OCI-LY3 (cell line): ENCODE measurements at regions not wholly inside any gene's neighbourhood (a gene's known extent, or its start where the extent isn't known, plus 50 kb on each side); places are given as distances from the start of the nearest gene placed in this dataset.

Source experiments
- H2AFZ ChIP-seq: fragments of 200-600, 300-600 bp; shearing (Covaris generic); 2 replicates; pipeline ENCODE4 v1.6.0; 2014; ENCODE audit warnings: antibody characterized with exemption, low read depth, low read length
- H3K27ac ChIP-seq: fragments of 200-600, 300-600 bp; sonication (generic); 2 replicates; pipeline ENCODE4 v1.5.1; 2014; ENCODE audit warnings: mild to moderate bottlenecking, low read length, moderate library complexity, mixed read lengths
- H3K27me3 ChIP-seq: fragments of 200-600, 300-600 bp; sonication (generic); 2 replicates; pipeline ENCODE4 v1.6.1; 2014; ENCODE audit warnings: low read depth, low read length, mixed read lengths
- H3K36me3 ChIP-seq: fragments of 200-600, 300-600 bp; sonication (generic); replicated peaks from 2 replicates; pipeline ENCODE3; 2014; ENCODE audit warnings: low read depth, low read length, mixed read lengths
- H3K4me1 ChIP-seq: fragments of 300-600, 200-600 bp; sonication (generic); 2 replicates; pipeline ENCODE4 v1.6.1; 2014; ENCODE audit warnings: low read length, mixed read lengths
- H3K4me2 ChIP-seq: fragments of 200-600, 300-600 bp; sonication (generic); 2 replicates; pipeline ENCODE4 v1.6.1; 2014; ENCODE audit warnings: low read length, mixed read lengths
- H3K4me3 ChIP-seq: fragments of 300-600, 200-600 bp; sonication (generic); 2 replicates; pipeline ENCODE4 v1.5.1; 2014; ENCODE audit warnings: antibody characterized with exemption, mild to moderate bottlenecking, low read length, moderate library complexity
- H3K79me2 ChIP-seq: fragments of 300-600, 200-600 bp; shearing (Covaris generic); 2 replicates; pipeline ENCODE4 v1.6.1; 2014; ENCODE audit warnings: mild to moderate bottlenecking, low read length, mixed read lengths
- H3K9ac ChIP-seq: fragments of 300-600, 200-600 bp; shearing (Covaris generic); 2 replicates; pipeline ENCODE4 v1.6.0; 2014; ENCODE audit warnings: mild to moderate bottlenecking, low read length, moderate library complexity
- H3K9me3 ChIP-seq: fragments of 200-600, 300-600 bp; shearing (Covaris generic); 2 replicates; pipeline ENCODE4 v1.6.1; 2014; ENCODE audit warnings: low read length, mixed read lengths; ENCODE audit not compliant: insufficient read depth
- H4K20me1 ChIP-seq: fragments of 200-600, 300-600 bp; sonication (generic); 2 replicates; pipeline ENCODE4 v1.6.1; 2016; ENCODE audit warnings: low read length, mixed read lengths; ENCODE audit not compliant: insufficient read depth
- CTCF ChIP-seq: fragments of 200-600, 300-600 bp; sonication (generic); IDR thresholded peaks from 2 replicates; pipeline ENCODE4 v1.5.1; 2014; ENCODE audit warnings: antibody characterized with exemption, low read length, low read depth
- EZH2phosphoT487 ChIP-seq: fragments of 200-600 bp; shearing (Covaris generic); IDR thresholded peaks from 2 replicates; pipeline ENCODE4 v1.6.1; 2018; ENCODE audit warnings: antibody characterized with exemption, mixed run types, low read depth

GRCh38 chr3:31253782-31254181 is 278.9 kb upstream of the STT3B start:
- no peaks in the 10 kb centered on the region; the same call in 1 of the 2 replicates for H3K9me3 ChIP-seq
- peaks cover 21% of the 10 kb centered on the region for H3K36me3 ChIP-seq
- no peak overlapping the region for H3K9ac ChIP-seq
- no peaks in the 10 kb centered on the region for H3K27me3 ChIP-seq
- H3K4me3 ChIP-seq, result no peak overlapping the region
- H3K4me1 ChIP-seq, result peaks cover 41% of the 10 kb centered on the region
- no peaks in the 10 kb centered on the region for H3K79me2 ChIP-seq
- no peak overlapping the region for H3K27ac ChIP-seq
- H4K20me1 ChIP-seq, result no peaks in the 10 kb centered on the region
- TF ChIP-seq EZH2phosphoT487 (no peak), CTCF (no peak)
- H3K4me2 ChIP-seq, result no peak overlapping the region
- H2AFZ ChIP-seq, result no peak overlapping the region

DNA sequence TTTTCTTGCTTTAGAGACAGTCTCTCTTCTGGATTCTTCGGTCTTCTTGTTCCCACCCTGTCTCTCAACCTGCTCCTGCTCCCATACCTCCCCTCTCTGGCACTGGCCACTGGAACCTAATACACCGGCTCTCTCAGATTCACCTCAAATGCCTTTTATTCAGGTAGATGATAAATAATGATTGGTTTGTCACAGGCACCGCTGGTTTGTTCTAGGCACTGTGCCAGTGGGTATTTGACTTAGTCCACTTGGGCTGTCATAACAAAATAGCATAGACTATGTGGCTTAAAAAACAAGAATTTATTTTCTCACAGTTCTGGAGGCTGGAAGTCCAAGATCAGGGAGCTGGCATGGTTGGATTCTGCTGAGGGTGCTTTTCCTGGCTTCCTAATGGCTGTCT is 278.2 kb upstream of the STT3B start:
- Histone ChIP-seq H3K27me3 (no peaks in the 10 kb centered on the region), H3K4me1 (peaks cover 34% of the 10 kb centered on the region), H3K27ac (no peak overlapping the region), H3K4me2 (no peak overlapping the region), H3K9me3 (peaks cover 4% of the 10 kb centered on the region; the same call in 1 of the 2 replicates), H3K36me3 (peaks cover 24% of the 10 kb centered on the region), H4K20me1 (no peaks in the 10 kb centered on the region), H3K79me2 (no peaks in the 10 kb centered on the region), H3K4me3 (no peak overlapping the region), H3K9ac (no peak overlapping the region), H2AFZ (no peak overlapping the region)
- TF ChIP-seq EZH2phosphoT487 (no peak), CTCF (no peak)

- H3K4me3 ChIP-seq, result no peak overlapping the region
- no peaks in the 10 kb centered on the region for H3K79me2 ChIP-seq
- no peak overlapping the region for H3K27ac ChIP-seq
- H3K4me2 ChIP-seq, result no peak overlapping the region
- H4K20me1 ChIP-seq, result no peaks in the 10 kb centered on the region
- H3K4me1 ChIP-seq, result peaks cover 28% of the 10 kb centered on the region
- TF ChIP-seq CTCF (no peak), EZH2phosphoT487 (no peak)
- H3K9ac ChIP-seq, result no peak overlapping the region
- no peaks in the 10 kb centered on the region for H3K27me3 ChIP-seq
- H3K9me3 ChIP-seq, result peaks cover 7% of the 10 kb centered on the region; the same call in 1 of the 2 replicates
- H3K36me3 ChIP-seq, result peaks cover 26% of the 10 kb centered on the region
- H2AFZ ChIP-seq, result 0 out of 2 replicates have a peak overlapping the region, but pooled peaks have one; percentile 7
Measured at GRCh38 chr3:31255007-31255581, 277.6 kb upstream of the STT3B start.

DNA sequence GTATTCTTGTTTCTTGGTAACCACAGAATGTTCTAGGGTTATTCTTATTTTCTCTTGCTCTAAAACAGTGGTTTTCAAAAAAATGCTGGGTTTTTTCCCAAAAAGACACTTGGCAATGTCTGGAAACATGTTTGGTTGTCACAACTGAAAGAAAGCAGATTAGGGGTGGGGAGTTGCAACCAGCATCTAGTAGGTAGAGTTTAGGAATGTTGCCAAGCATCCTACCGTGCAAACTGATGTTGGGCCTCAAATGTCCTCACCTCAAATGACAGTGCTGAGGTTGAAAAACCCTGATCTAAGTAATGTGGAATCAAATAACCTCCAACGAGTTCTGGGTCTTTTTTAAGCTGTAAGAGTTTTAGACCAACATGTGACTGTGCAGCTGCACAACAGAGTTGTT is 270.5 kb upstream of the STT3B start:
- Histone ChIP-seq H3K27ac (no peak overlapping the region), H2AFZ (no peak overlapping the region), H3K27me3 (no peaks in the 10 kb centered on the region), H3K4me1 (no peaks in the 10 kb centered on the region), H3K36me3 (peaks cover 6% of the 10 kb centered on the region), H3K9me3 (peaks cover 7% of the 10 kb centered on the region; the same call in 1 of the 2 replicates), H4K20me1 (no peaks in the 10 kb centered on the region), H3K4me2 (no peak overlapping the region), H3K4me3 (no peak overlapping the region), H3K9ac (no peak overlapping the region), H3K79me2 (no peaks in the 10 kb centered on the region)
- TF ChIP-seq CTCF (no peak), EZH2phosphoT487 (no peak)
